ENCODE measurements at regions not wholly inside any gene's neighbourhood (a gene's known extent, or its start where the extent isn't known, plus 50 kb on each side); places are given as distances from the start of the nearest gene placed in this dataset.
"Not testable (repeated sequence)": the region's sequence is repeated elsewhere in the genome, so short reads cannot be mapped to it uniquely, and the experiment has no call there.

GRCh38 chr4:138445098-138445497, 202.9 kb upstream of the SLC7A11 start:
- POLR2A ChIA-PET: no interaction called here
- CTCF ChIA-PET: no interaction called here
- no peak for DNase-seq (ENCODE audit: extremely low spot score)
- TF ChIP-seq PKNOX1 (IDR thresholded peaks at IDR 0.05) (no peak), ZNF384 (IDR thresholded peaks at IDR 0.05) (no peak), SUZ12 (IDR thresholded peaks at IDR 0.05) (no peak), BHLHE40 (IDR thresholded peaks at IDR 0.05; ENCODE audit: borderline replicate concordance) (no peak), TARDBP (IDR thresholded peaks at IDR 0.05) (no peak), HDGF (IDR thresholded peaks at IDR 0.05; ENCODE audit: borderline replicate concordance) (no peak), ARNT (IDR thresholded peaks at IDR 0.05) (no peak), FOXK2 (IDR thresholded peaks at IDR 0.05) (no peak), SP1 (IDR thresholded peaks at IDR 0.05) (no peak), L3MBTL2 (conservative IDR thresholded peaks at IDR 0.05) (no peak), FOXM1 (IDR thresholded peaks at IDR 0.05; ENCODE audit: borderline replicate concordance) (no peak), FOXA1 (IDR thresholded peaks at IDR 0.05) (no peak)

GRCh38 chr4:138444260-138444659, 202.1 kb upstream of the SLC7A11 start:
- no peak for TF ChIP-seq ARNT (IDR thresholded peaks at IDR 0.05)
- TF ChIP-seq FOXK2 (IDR thresholded peaks at IDR 0.05): no peak
- no peak for TF ChIP-seq NFRKB (IDR thresholded peaks at IDR 0.05)
- no peak for TF ChIP-seq BHLHE40 (IDR thresholded peaks at IDR 0.05; ENCODE audit: borderline replicate concordance)
- TF ChIP-seq LEF1 (IDR thresholded peaks at IDR 0.05; ENCODE audit: borderline replicate concordance): no peak
- ChIA-PET CTCF (no interaction called here), POLR2A (no interaction called here)
- DNase-seq (ENCODE audit: extremely low spot score): no peak

- no peak for TF ChIP-seq FOXM1 (IDR thresholded peaks at IDR 0.05; ENCODE audit: borderline replicate concordance)
- POLR2A ChIA-PET: no interaction called here
- DNase-seq (ENCODE audit: extremely low spot score): no peak
- CTCF ChIA-PET: no interaction called here
Observed at GRCh38 chr4:138439143-138439581, 197.0 kb upstream of the SLC7A11 start.

- TF ChIP-seq ARNT (IDR thresholded peaks at IDR 0.05) (no peak), ZNF384 (IDR thresholded peaks at IDR 0.05) (no peak), BHLHE40 (IDR thresholded peaks at IDR 0.05; ENCODE audit: borderline replicate concordance) (no peak), L3MBTL2 (conservative IDR thresholded peaks at IDR 0.05) (no peak), NFRKB (IDR thresholded peaks at IDR 0.05) (no peak), LEF1 (IDR thresholded peaks at IDR 0.05; ENCODE audit: borderline replicate concordance) (no peak), SP1 (IDR thresholded peaks at IDR 0.05) (no peak), CTBP1 (IDR thresholded peaks at IDR 0.05; ENCODE audit: borderline replicate concordance) (no peak), FOXK2 (IDR thresholded peaks at IDR 0.05) (no peak), FOXM1 (IDR thresholded peaks at IDR 0.05; ENCODE audit: borderline replicate concordance) (no peak), SUZ12 (IDR thresholded peaks at IDR 0.05) (no peak), TARDBP (IDR thresholded peaks at IDR 0.05) (no peak)
- peak; percentile 25 for DNase-seq (ENCODE audit: extremely low spot score)
- ChIA-PET POLR2A (no interaction called here), CTCF (interaction anchor here (0.6 kb wide), 1 partner anchor 245 kb away, joined by 3 read pairs; no protein-coding TSS in a partner anchor)
Observed at GRCh38 chr4:138438608-138439007, 196.5 kb upstream of the SLC7A11 start.

- DNase-seq (ENCODE audit: extremely low spot score): no peak
- POLR2A ChIA-PET: no interaction called here
- CTCF ChIA-PET: no interaction called here
- TF ChIP-seq L3MBTL2 (conservative IDR thresholded peaks at IDR 0.05) (no peak), SUZ12 (IDR thresholded peaks at IDR 0.05) (no peak), FOXA1 (IDR thresholded peaks at IDR 0.05) (no peak), FOXK2 (IDR thresholded peaks at IDR 0.05) (no peak), ZNF384 (IDR thresholded peaks at IDR 0.05) (no peak), TARDBP (IDR thresholded peaks at IDR 0.05) (no peak), FOXM1 (IDR thresholded peaks at IDR 0.05; ENCODE audit: borderline replicate concordance) (no peak), SP1 (IDR thresholded peaks at IDR 0.05) (no peak), BHLHE40 (IDR thresholded peaks at IDR 0.05; ENCODE audit: borderline replicate concordance) (no peak), HDGF (IDR thresholded peaks at IDR 0.05; ENCODE audit: borderline replicate concordance) (no peak), ARNT (IDR thresholded peaks at IDR 0.05) (no peak)
Observed at GRCh38 chr4:138437263-138437851, 195.2 kb upstream of the SLC7A11 start.

GRCh38 chr4:138435733-138436132, 193.6 kb upstream of the SLC7A11 start:
- POLR2A ChIA-PET; CTCF ChIA-PET; DNase-seq (ENCODE audit: extremely low spot score): not testable (repeated sequence)

GRCh38 chr4:138435046-138435445, 192.9 kb upstream of the SLC7A11 start:
- DNase-seq (ENCODE audit: extremely low spot score); POLR2A ChIA-PET; CTCF ChIA-PET: not testable (repeated sequence)

- POLR2A ChIA-PET: no interaction called here
- CTCF ChIA-PET: no interaction called here
- no peak for DNase-seq (ENCODE audit: extremely low spot score)
- TF ChIP-seq ELF4 (IDR thresholded peaks at IDR 0.05): no peak
- TF ChIP-seq FOXK2 (IDR thresholded peaks at IDR 0.05): no peak
- TF ChIP-seq TARDBP (IDR thresholded peaks at IDR 0.05): no peak
Observed at GRCh38 chr4:138428611-138429010, 186.5 kb upstream of the SLC7A11 start.

GRCh38 chr4:138426786-138427185, 184.6 kb upstream of the SLC7A11 start:
- POLR2A ChIA-PET: no interaction called here
- no peak for TF ChIP-seq ZNF384 (IDR thresholded peaks at IDR 0.05)
- no peak for TF ChIP-seq LEF1 (IDR thresholded peaks at IDR 0.05; ENCODE audit: borderline replicate concordance)
- TF ChIP-seq ARNT (IDR thresholded peaks at IDR 0.05): no peak
- no peak for TF ChIP-seq HDGF (IDR thresholded peaks at IDR 0.05; ENCODE audit: borderline replicate concordance)
- TF ChIP-seq FOXK2 (IDR thresholded peaks at IDR 0.05): no peak
- no peak for TF ChIP-seq PKNOX1 (IDR thresholded peaks at IDR 0.05)
- TF ChIP-seq FOXA1 (IDR thresholded peaks at IDR 0.05): no peak
- CTCF ChIA-PET: no interaction called here
- DNase-seq (ENCODE audit: extremely low spot score): no peak

All from HEK293T (cell line).